Activated naive CD4-positive, alpha-beta T cell treated with anti-CD3 and anti-CD28 coated beads, Interleukin-2, amount 10 ng/mL, durations not matched to agents 7 days and 5 days (primary cell): ENCODE measurements at regions not wholly inside any gene's neighbourhood (a gene's known extent, or its start where the extent isn't known, plus 50 kb on each side); places are given as distances from the start of the nearest gene placed in this dataset.
"Not testable (repeated sequence)": the region's sequence is repeated elsewhere in the genome, so short reads cannot be mapped to it uniquely, and the experiment has no call there.

Source experiments
- CTCF ChIA-PET: fragments of 350-600 bp; sonication (Branson Sonifier 250); formaldehyde crosslinking; loops from one replicate; lab custom pipeline; 2021; ENCODE audit warnings: antibody characterized with exemption; lab: Charles Lee
- DNase-seq: peaks from one replicate; pipeline ENCODE4 v3.0.0-alpha.2; 2020
- H3K27ac Mint-ChIP-seq: one replicate; pipeline ENCODE4 v1.8.0; 2021; ENCODE audit warnings: mild to moderate bottlenecking, moderate library complexity, mixed read lengths
- H3K27me3 Mint-ChIP-seq: one replicate; pipeline ENCODE4 v1.8.0; 2021; ENCODE audit warnings: mild to moderate bottlenecking, mixed read lengths
- H3K36me3 Mint-ChIP-seq: one replicate; pipeline ENCODE4 v1.8.0; 2021; ENCODE audit warnings: mixed read lengths
- H3K4me1 Mint-ChIP-seq: one replicate; pipeline ENCODE4 v1.8.0; 2021; ENCODE audit warnings: mixed read lengths
- H3K4me3 Mint-ChIP-seq: one replicate; pipeline ENCODE4 v1.8.0; 2021; ENCODE audit warnings: mild to moderate bottlenecking, moderate library complexity, mixed read lengths
- H3K9me3 Mint-ChIP-seq: one replicate; pipeline ENCODE4 v1.8.0; 2021; ENCODE audit warnings: mixed read lengths

DNA sequence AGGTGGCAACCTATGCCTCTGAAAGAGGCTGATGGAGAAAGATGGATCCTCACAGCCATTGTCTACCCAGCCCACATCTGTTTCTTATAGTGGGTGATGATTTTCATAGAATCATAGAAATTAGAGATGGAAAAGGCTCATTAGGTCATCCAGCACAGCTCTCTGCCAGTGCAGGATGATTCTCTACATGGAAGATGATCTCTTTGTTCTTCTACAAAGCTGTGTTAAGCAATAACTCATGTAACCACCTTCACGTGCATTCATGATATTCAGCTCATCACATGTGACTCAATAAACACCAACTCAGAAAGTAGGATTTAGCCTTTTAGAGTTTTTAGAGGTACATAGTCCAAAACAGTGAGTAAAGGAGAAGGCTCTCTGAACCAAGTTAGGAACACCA lies 539.4 kb upstream of the ID2 start:
- H3K27me3 Mint-ChIP-seq = no peaks in the 10 kb centered on the region
- H3K27ac Mint-ChIP-seq = no peak overlapping the region
- no peak overlapping the region for H3K4me3 Mint-ChIP-seq
- DNase-seq = no peak
- no peaks in the 10 kb centered on the region for H3K36me3 Mint-ChIP-seq
- peaks cover 2% of the 10 kb centered on the region for H3K9me3 Mint-ChIP-seq
- CTCF ChIA-PET = interaction anchor here (1.1 kb wide), 1 partner anchor 29 kb away, joined by 3 read pairs; no protein-coding TSS in a partner anchor
- H3K4me1 Mint-ChIP-seq = no peaks in the 10 kb centered on the region

DNA sequence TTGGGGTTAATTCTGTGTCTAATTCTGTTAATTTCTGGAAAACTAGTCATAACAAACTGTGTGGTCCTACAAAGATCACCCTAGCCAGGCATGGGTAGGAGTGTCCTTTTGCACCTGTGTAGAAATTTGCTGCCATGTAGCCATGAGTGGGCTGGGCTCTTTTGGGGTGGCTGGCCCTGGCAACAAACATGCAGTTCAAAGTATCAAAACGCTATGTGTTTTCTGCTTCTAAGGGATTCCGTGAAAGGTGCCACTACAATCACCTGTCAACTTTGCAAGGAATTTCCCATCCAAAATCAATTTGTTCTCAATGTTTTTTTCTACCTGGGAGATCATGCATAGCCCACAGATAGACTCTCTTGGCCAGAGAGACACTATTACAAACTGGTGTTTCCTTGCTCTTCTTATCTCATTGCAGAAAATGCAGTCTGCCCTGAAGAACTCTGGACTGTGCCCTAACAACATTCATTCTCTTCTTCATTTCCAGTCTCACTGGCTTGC lies 537.7 kb upstream of the ID2 start:
- peaks cover 2% of the 10 kb centered on the region for H3K9me3 Mint-ChIP-seq
- H3K4me3 Mint-ChIP-seq = no peak overlapping the region
- H3K27me3 Mint-ChIP-seq = no peaks in the 10 kb centered on the region
- CTCF ChIA-PET = no interaction called here
- no peak overlapping the region for H3K27ac Mint-ChIP-seq
- no peaks in the 10 kb centered on the region for H3K36me3 Mint-ChIP-seq
- no peaks in the 10 kb centered on the region for H3K4me1 Mint-ChIP-seq
- DNase-seq = no peak

GRCh38 chr2:8144785-8145184 lies 537.1 kb upstream of the ID2 start:
- H3K4me1 Mint-ChIP-seq = no peaks in the 10 kb centered on the region
- no peaks in the 10 kb centered on the region for H3K36me3 Mint-ChIP-seq
- H3K9me3 Mint-ChIP-seq = peaks cover under 1% of the 10 kb centered on the region
- no peak for DNase-seq
- no peak overlapping the region for H3K4me3 Mint-ChIP-seq
- H3K27me3 Mint-ChIP-seq = no peaks in the 10 kb centered on the region
- H3K27ac Mint-ChIP-seq = no peak overlapping the region
- CTCF ChIA-PET = no interaction called here

- H3K36me3 Mint-ChIP-seq, DNase-seq, CTCF ChIA-PET, H3K4me3 Mint-ChIP-seq, H3K27me3 Mint-ChIP-seq, H3K27ac Mint-ChIP-seq, H3K9me3 Mint-ChIP-seq, H3K4me1 Mint-ChIP-seq: not testable (repeated sequence)
Measured at GRCh38 chr2:8145375-8145774, 536.5 kb upstream of the ID2 start.

GRCh38 chr2:8146132-8147005 lies 535.5 kb upstream of the ID2 start:
- H3K27ac Mint-ChIP-seq = no peak overlapping the region
- H3K27me3 Mint-ChIP-seq = no peaks in the 10 kb centered on the region
- H3K36me3 Mint-ChIP-seq = no peaks in the 10 kb centered on the region
- CTCF ChIA-PET = interaction anchor here (0.8 kb wide), 1 partner anchor 77 kb away, joined by 3 read pairs; no protein-coding TSS in a partner anchor
- H3K9me3 Mint-ChIP-seq = no peaks in the 10 kb centered on the region
- H3K4me1 Mint-ChIP-seq = no peaks in the 10 kb centered on the region
- DNase-seq = no peak
- no peak overlapping the region for H3K4me3 Mint-ChIP-seq

GRCh38 chr2:8148260-8149006 lies 533.4 kb upstream of the ID2 start:
- H3K27ac Mint-ChIP-seq = no peak overlapping the region
- DNase-seq = no peak
- H3K27me3 Mint-ChIP-seq = no peaks in the 10 kb centered on the region
- peaks cover 9% of the 10 kb centered on the region for H3K4me1 Mint-ChIP-seq
- no peaks in the 10 kb centered on the region for H3K36me3 Mint-ChIP-seq
- CTCF ChIA-PET = interaction anchor here (0.9 kb wide), 1 partner anchor 9 kb away, joined by 3 read pairs; no protein-coding TSS in a partner anchor
- no peak overlapping the region for H3K4me3 Mint-ChIP-seq
- no peaks in the 10 kb centered on the region for H3K9me3 Mint-ChIP-seq

- DNase-seq = no peak
- CTCF ChIA-PET = no interaction called here
- peaks cover 9% of the 10 kb centered on the region for H3K4me1 Mint-ChIP-seq
- no peaks in the 10 kb centered on the region for H3K27me3 Mint-ChIP-seq
- no peak overlapping the region for H3K27ac Mint-ChIP-seq
- H3K36me3 Mint-ChIP-seq = no peaks in the 10 kb centered on the region
- H3K9me3 Mint-ChIP-seq = no peaks in the 10 kb centered on the region
- H3K4me3 Mint-ChIP-seq = no peak overlapping the region
Measured at GRCh38 chr2:8149007-8149405, 532.9 kb upstream of the ID2 start.

DNA sequence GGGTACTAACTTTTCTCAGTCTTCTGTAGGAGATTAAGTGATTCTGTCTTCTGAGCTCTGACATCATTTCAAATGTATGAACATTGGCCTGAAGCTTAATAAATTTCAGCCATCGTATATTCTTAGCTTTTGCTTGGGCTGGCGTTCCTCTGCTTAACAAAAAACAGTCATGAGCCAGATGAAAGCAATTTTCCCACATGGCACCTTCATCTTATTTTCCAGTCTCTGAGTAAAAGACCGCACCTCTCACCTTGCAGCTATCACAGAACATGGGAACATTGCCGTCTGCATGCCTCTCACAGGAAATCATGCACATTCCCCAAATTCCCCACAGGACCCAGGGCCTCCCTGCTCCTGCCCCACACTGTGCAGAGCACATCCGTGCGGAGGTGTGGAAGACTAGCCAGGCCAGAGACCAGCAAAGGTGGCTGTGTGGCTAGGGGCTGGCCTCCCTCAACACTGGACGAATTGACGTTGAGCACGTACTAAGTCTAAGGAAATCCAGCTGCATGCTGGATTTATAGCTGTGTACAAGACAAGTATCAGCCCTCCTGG lies 531.8 kb upstream of the ID2 start:
- peaks cover 9% of the 10 kb centered on the region for H3K4me1 Mint-ChIP-seq
- no peaks in the 10 kb centered on the region for H3K36me3 Mint-ChIP-seq
- H3K9me3 Mint-ChIP-seq = no peaks in the 10 kb centered on the region
- CTCF ChIA-PET = no interaction called here
- no peak overlapping the region for H3K4me3 Mint-ChIP-seq
- H3K27me3 Mint-ChIP-seq = no peaks in the 10 kb centered on the region
- no peak overlapping the region for H3K27ac Mint-ChIP-seq
- no peak for DNase-seq

- H3K36me3 Mint-ChIP-seq = no peaks in the 10 kb centered on the region
- no peak overlapping the region for H3K4me3 Mint-ChIP-seq
- no peak for DNase-seq
- H3K27ac Mint-ChIP-seq = no peak overlapping the region
- CTCF ChIA-PET = no interaction called here
- H3K4me1 Mint-ChIP-seq = peaks cover 9% of the 10 kb centered on the region
- peaks cover 3% of the 10 kb centered on the region for H3K9me3 Mint-ChIP-seq
- no peaks in the 10 kb centered on the region for H3K27me3 Mint-ChIP-seq
Measured at GRCh38 chr2:8151888-8152287, 530.0 kb upstream of the ID2 start.

DNA sequence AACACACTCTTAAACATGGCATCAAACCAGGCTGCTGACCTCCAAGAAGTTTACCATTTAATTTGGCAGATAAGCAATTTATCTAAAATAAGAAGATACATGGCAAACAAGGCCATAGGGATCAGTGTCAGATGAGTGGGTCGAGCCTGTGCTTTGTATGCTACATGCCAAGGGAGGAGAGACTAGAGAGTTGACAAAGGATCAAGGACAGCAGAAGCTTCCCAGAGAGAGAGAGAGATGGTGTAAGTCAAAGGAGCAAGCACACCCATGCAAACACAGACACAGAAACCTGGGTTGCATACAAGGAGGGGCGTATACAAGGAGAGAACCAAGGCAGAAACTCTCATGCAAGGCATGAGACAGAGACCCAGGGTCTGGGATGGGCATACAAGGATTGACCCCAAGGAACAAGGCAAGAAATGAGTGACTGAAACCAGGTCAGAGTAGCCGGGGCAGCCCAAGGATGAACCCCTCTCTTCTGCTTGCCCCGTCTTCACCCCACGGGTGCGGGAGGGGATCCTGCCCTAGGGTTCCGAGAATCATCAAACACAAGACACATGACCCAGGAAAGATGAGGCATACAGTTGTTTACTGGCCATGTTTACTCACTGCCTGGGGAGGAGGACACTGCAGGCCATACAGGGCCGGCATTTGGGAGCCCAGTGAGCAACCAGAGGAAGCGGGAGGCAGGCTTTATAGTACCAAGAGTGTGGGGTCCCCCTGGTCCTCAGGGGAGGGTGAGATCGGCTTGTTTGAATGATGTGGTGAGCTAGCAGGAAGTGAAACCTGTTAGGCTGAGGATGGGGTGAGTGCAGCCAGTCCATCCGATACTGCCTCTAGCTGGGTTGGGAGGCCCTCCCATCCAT lies 529.2 kb upstream of the ID2 start:
- H3K27ac Mint-ChIP-seq = no peak overlapping the region
- no peak overlapping the region for H3K4me3 Mint-ChIP-seq

GRCh38 chr2:8153258-8153718 lies 528.6 kb upstream of the ID2 start:
- no peak overlapping the region for H3K27ac Mint-ChIP-seq
- H3K4me1 Mint-ChIP-seq = peaks cover 9% of the 10 kb centered on the region
- no peaks in the 10 kb centered on the region for H3K27me3 Mint-ChIP-seq
- CTCF ChIA-PET = no interaction called here
- no peak for DNase-seq
- no peaks in the 10 kb centered on the region for H3K36me3 Mint-ChIP-seq
- H3K4me3 Mint-ChIP-seq = no peak overlapping the region
- peaks cover 3% of the 10 kb centered on the region for H3K9me3 Mint-ChIP-seq

More for the DNA sequence above, 529.2 kb upstream of the ID2 start:
- no peaks in the 10 kb centered on the region for H3K27me3 Mint-ChIP-seq
- no peaks in the 10 kb centered on the region for H3K36me3 Mint-ChIP-seq
- H3K9me3 Mint-ChIP-seq = peaks cover 3% of the 10 kb centered on the region
- CTCF ChIA-PET = no interaction called here
- DNase-seq = no peak
- H3K4me1 Mint-ChIP-seq = peaks cover 9% of the 10 kb centered on the region

GRCh38 chr2:8154270-8154669 lies 527.6 kb upstream of the ID2 start:
- DNase-seq = no peak
- CTCF ChIA-PET = no interaction called here
- Mint-ChIP-seq H3K9me3 (peaks cover 3% of the 10 kb centered on the region), H3K36me3 (no peaks in the 10 kb centered on the region), H3K4me3 (no peak overlapping the region), H3K27ac (no peak overlapping the region), H3K4me1 (peaks cover 9% of the 10 kb centered on the region), H3K27me3 (no peaks in the 10 kb centered on the region)

GRCh38 chr2:8154936-8155335 lies 526.9 kb upstream of the ID2 start:
- Mint-ChIP-seq H3K4me1 (peaks cover 9% of the 10 kb centered on the region), H3K27me3 (peaks cover 4% of the 10 kb centered on the region), H3K4me3 (no peak overlapping the region), H3K36me3 (no peaks in the 10 kb centered on the region), H3K9me3 (peaks cover 3% of the 10 kb centered on the region), H3K27ac (no peak overlapping the region)
- no peak for DNase-seq
- CTCF ChIA-PET = no interaction called here
